Endodermal cell (in vitro differentiated cells): ENCODE measurements at regions not wholly inside any gene's neighbourhood (a gene's known extent, or its start where the extent isn't known, plus 50 kb on each side); places are given as distances from the start of the nearest gene placed in this dataset.

Experiments
- DNase-seq: peaks from one replicate; pipeline ENCODE4 v3.0.0-alpha.2; 2017
- H3K27ac ChIP-seq: 2 replicates; pipeline ENCODE4 v1.5.1; 2013; ENCODE audit warnings: mild to moderate bottlenecking, low read depth, low read length, moderate library complexity
- H3K27me3 ChIP-seq: 2 replicates; pipeline ENCODE4 v1.6.1; 2013; ENCODE audit warnings: mild to moderate bottlenecking, low read length, moderate library complexity; ENCODE audit not compliant: insufficient read depth, control insufficient read depth, poor library complexity, severe bottlenecking
- H3K36me3 ChIP-seq: 2 replicates; pipeline ENCODE4 v1.7.0; 2013; ENCODE audit warnings: mild to moderate bottlenecking, low read length, moderate library complexity; ENCODE audit not compliant: control insufficient read depth, insufficient read depth
- H3K4me1 ChIP-seq: one replicate; pipeline ENCODE4 v1.7.0; 2013; ENCODE audit warnings: low read length; ENCODE audit not compliant: control insufficient read depth, insufficient read depth
- H3K4me3 ChIP-seq: 2 replicates; pipeline ENCODE4 v1.5.1; 2013; ENCODE audit warnings: mild to moderate bottlenecking, low read length, moderate library complexity
- H3K9ac ChIP-seq: 2 replicates; pipeline ENCODE4 v1.6.1; 2013; ENCODE audit warnings: mild to moderate bottlenecking, low read length, moderate library complexity; ENCODE audit not compliant: poor library complexity, severe bottlenecking; ENCODE audit errors: extremely low read depth
- H3K9me3 ChIP-seq: 2 replicates; pipeline ENCODE4 v1.6.1; 2013; ENCODE audit warnings: mild to moderate bottlenecking, low read length, moderate library complexity; ENCODE audit not compliant: control insufficient read depth
- H3K27ac Mint-ChIP-seq: 2 replicates; pipeline ENCODE4 v1.8.0; 2020; ENCODE audit warnings: mixed read lengths
- H3K27me3 Mint-ChIP-seq: 2 replicates; pipeline ENCODE4 v1.8.0; 2021; ENCODE audit warnings: mild to moderate bottlenecking, mixed read lengths; ENCODE audit not compliant: insufficient read depth
- H3K36me3 Mint-ChIP-seq: 2 replicates; pipeline ENCODE4 v1.8.0; 2020; ENCODE audit warnings: low read depth, mixed read lengths
- H3K4me1 Mint-ChIP-seq: 2 replicates; pipeline ENCODE4 v1.8.0; 2020; ENCODE audit warnings: mixed read lengths
- H3K4me3 Mint-ChIP-seq: 2 replicates; pipeline ENCODE4 v1.8.0; 2020; ENCODE audit warnings: mild to moderate bottlenecking, moderate library complexity, mixed read lengths
- H3K9me3 Mint-ChIP-seq: 2 replicates; pipeline ENCODE4 v1.8.0; 2020; ENCODE audit warnings: mild to moderate bottlenecking, mixed read lengths
- CTCF ChIP-seq: fragments of 200-600 bp; sonication (generic); conservative IDR thresholded peaks from 2 replicates; pipeline ENCODE4 v1.5.0; 2021; ENCODE audit warnings: antibody characterized with exemption, mild to moderate bottlenecking
- WGBS, 2 experiments: methylation state at CpG; one replicate each; pipeline versions ENCODE4 v1.1.5 to v1.1.7; 2013; ENCODE audit warnings: missing lambda C conversion rate in 2 of 2, mixed read lengths in 1 of 2; ENCODE audit not compliant: insufficient coverage in 1 of 2, insufficient read length in 1 of 2; 5-methylcytosine and 5-hydroxymethylcytosine counted together

DNA sequence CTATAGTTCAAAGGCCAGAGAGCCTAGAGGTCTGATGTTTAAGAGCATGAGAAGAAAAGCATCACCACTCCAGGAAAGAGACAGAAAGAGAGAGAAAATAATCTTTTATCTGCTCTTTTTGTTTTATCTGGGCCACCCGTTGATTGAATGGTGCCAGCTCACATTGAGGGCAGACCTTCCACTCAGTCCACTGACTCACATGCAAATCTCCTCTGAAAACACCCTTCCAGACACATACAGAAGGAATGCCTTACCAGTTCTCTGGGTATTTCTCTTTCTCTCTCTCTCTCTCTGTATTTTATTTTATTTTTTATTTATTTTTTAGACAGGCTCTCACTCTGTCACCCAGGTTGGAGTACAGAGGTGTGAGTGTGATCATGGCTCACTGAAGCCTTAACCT is 252.5 kb downstream of the DTHD1 start:
- H3K9me3 ChIP-seq = peaks cover 13% of the 10 kb centered on the region
- no peaks in the 10 kb centered on the region for H3K36me3 ChIP-seq
- H3K9ac ChIP-seq = no peak overlapping the region
- no peak for DNase-seq
- H3K4me1 ChIP-seq = peaks cover 8% of the 10 kb centered on the region
- H3K4me3 ChIP-seq = no peak overlapping the region
- WGBS, 2 experiments = 63 to 88% methylated on average over 1 of the region's 1 CpG
- Mint-ChIP-seq H3K4me3 (no peak overlapping the region), H3K36me3 (peaks cover 2% of the 10 kb centered on the region), H3K4me1 (peaks cover 16% of the 10 kb centered on the region), H3K27me3 (no peaks in the 10 kb centered on the region), H3K9me3 (peaks cover 5% of the 10 kb centered on the region), H3K27ac (no peak overlapping the region)
- peaks cover 7% of the 10 kb centered on the region for H3K27me3 ChIP-seq
- H3K27ac ChIP-seq = no peak overlapping the region
- TF ChIP-seq CTCF = no peak

DNA sequence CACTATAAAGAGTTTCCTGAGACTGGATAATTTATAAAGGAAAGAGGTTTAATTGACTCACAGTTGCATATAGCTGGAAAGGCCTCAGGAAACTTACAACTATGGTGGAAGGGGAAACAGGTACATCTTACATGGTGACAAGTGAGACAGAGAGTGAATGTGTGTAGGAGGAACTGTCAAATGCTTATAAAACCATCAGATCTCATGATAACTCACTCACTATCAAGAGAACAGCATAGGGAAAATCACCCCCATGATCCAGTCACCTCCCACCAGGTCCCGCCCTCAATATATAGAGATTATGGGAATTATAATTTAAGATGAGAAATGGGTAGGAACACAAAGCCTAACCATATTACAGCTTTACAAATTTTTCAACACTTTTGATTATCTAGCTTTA is 266.0 kb downstream of the DTHD1 start:
- no CpG with 5 or more reads among the region's 1 CpG for WGBS, 2 experiments
- Histone ChIP-seq H3K9ac (no peak overlapping the region), H3K36me3 (no peaks in the 10 kb centered on the region), H3K27me3 (no peaks in the 10 kb centered on the region), H3K9me3 (no peaks in the 10 kb centered on the region), H3K27ac (no peak overlapping the region), H3K4me3 (no peak overlapping the region), H3K4me1 (peaks cover 2% of the 10 kb centered on the region)
- H3K27me3 Mint-ChIP-seq = no peaks in the 10 kb centered on the region
- H3K9me3 Mint-ChIP-seq = no peaks in the 10 kb centered on the region
- H3K36me3 Mint-ChIP-seq = no peaks in the 10 kb centered on the region
- TF ChIP-seq CTCF = no peak
- peaks cover 17% of the 10 kb centered on the region for H3K4me1 Mint-ChIP-seq
- no peak for DNase-seq
- H3K27ac Mint-ChIP-seq = no peak overlapping the region
- H3K4me3 Mint-ChIP-seq = no peak overlapping the region

DNA sequence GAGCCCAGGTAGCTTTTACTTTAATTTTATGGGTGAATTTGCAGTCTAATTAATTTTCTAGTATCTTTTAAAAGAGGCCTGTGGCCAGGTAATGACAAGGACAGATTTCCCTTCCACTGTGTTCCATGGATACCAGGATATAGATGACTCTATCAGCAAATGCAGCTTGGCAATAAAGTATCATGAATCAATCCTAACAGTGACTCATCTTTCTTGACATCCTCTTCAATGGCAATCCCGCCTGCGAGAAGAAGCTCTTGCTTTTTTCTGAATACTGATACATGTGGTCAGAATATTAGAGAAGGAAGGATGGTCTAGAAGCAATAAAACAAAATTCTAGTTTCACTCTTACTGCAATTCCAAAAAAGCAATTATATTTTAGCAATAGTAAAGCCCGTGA is 267.8 kb downstream of the DTHD1 start:
- TF ChIP-seq CTCF = no peak
- Histone ChIP-seq H3K9ac (no peak overlapping the region), H3K4me1 (peaks cover 2% of the 10 kb centered on the region), H3K9me3 (no peaks in the 10 kb centered on the region), H3K4me3 (no peak overlapping the region), H3K27ac (no peak overlapping the region), H3K36me3 (no peaks in the 10 kb centered on the region), H3K27me3 (no peaks in the 10 kb centered on the region)
- no peak overlapping the region for H3K27ac Mint-ChIP-seq
- no peak for DNase-seq
- H3K4me3 Mint-ChIP-seq = no peak overlapping the region
- no peaks in the 10 kb centered on the region for H3K27me3 Mint-ChIP-seq
- H3K9me3 Mint-ChIP-seq = no peaks in the 10 kb centered on the region
- 84 to 88% methylated on average over 1 to 3 of the region's 3 CpGs for WGBS, 2 experiments
- peaks cover 24% of the 10 kb centered on the region for H3K4me1 Mint-ChIP-seq
- no peaks in the 10 kb centered on the region for H3K36me3 Mint-ChIP-seq
